ENCODE measurements at regions not wholly inside any gene's neighbourhood (a gene's known extent, or its start where the extent isn't known, plus 50 kb on each side); places are given as distances from the start of the nearest gene placed in this dataset.

GRCh38 chr18:76252880-76253279 is 242.2 kb downstream of the ZNF516 start:
- no peak for DNase-seq

GRCh38 chr18:76252139-76252538 is 242.9 kb downstream of the ZNF516 start:
- no peak for DNase-seq

GRCh38 chr18:76251691-76252090 is 243.4 kb downstream of the ZNF516 start:
- no peak for DNase-seq

- DNase-seq, result no peak
These were observed 248.5 kb downstream of the ZNF516 start for GRCh38 chr18:76246590-76246989.

GRCh38 chr18:76234676-76235060 is 260.4 kb downstream of the ZNF516 start:
- no peak for DNase-seq

GRCh38 chr18:76233876-76234675 is 261.0 kb downstream of the ZNF516 start:
- DNase-seq, result no peak

- DNase-seq, result no peak
These were observed 261.6 kb downstream of the ZNF516 start for GRCh38 chr18:76233406-76233805.

GRCh38 chr18:76232779-76233178 is 262.3 kb downstream of the ZNF516 start:
- no peak for DNase-seq

GRCh38 chr18:76232010-76232409 is 263.0 kb downstream of the ZNF516 start:
- no peak for DNase-seq

- no peak for DNase-seq
These were observed 263.6 kb downstream of the ZNF516 start for GRCh38 chr18:76231402-76231801.

GRCh38 chr18:76230791-76231190 is 264.3 kb downstream of the ZNF516 start:
- DNase-seq, result no peak

- DNase-seq, result no peak
These were observed 266.3 kb downstream of the ZNF516 start for GRCh38 chr18:76228716-76229115.

GRCh38 chr18:76227759-76228158 is 267.3 kb downstream of the ZNF516 start:
- no peak for DNase-seq

GRCh38 chr18:76223403-76223802 is 271.6 kb downstream of the ZNF516 start:
- no peak for DNase-seq

GRCh38 chr18:76219023-76219422 is 276.0 kb downstream of the ZNF516 start:
- no peak for DNase-seq

- no peak for DNase-seq
These were observed 278.9 kb downstream of the ZNF516 start for GRCh38 chr18:76216096-76216495.

- no peak for DNase-seq
These were observed 281.1 kb downstream of the ZNF516 start for GRCh38 chr18:76213991-76214390.

- no peak for DNase-seq
These were observed 282.1 kb downstream of the ZNF516 start for GRCh38 chr18:76212960-76213359.

- peak; percentile 52 for DNase-seq
These were observed 285.4 kb downstream of the ZNF516 start for GRCh38 chr18:76209597-76209996.

- DNase-seq, result no peak
These were observed 286.2 kb downstream of the ZNF516 start for GRCh38 chr18:76208678-76209306.

- no peak for DNase-seq
These were observed 289.1 kb downstream of the ZNF516 start for GRCh38 chr18:76205906-76206305.

- DNase-seq, result no peak
These were observed 291.5 kb downstream of the ZNF516 start for GRCh38 chr18:76203552-76203951.

GRCh38 chr18:76202322-76202721 is 292.7 kb downstream of the ZNF516 start:
- no peak for DNase-seq

- no peak for DNase-seq
These were observed 299.4 kb downstream of the ZNF516 start for GRCh38 chr18:76195601-76196000.

GRCh38 chr18:76188097-76188496 is 306.9 kb downstream of the ZNF516 start:
- no peak for DNase-seq

All from kidney glomerular epithelial cell (primary cell).